MM.1S (cell line): ENCODE measurements at regions not wholly inside any gene's neighbourhood (a gene's known extent, or its start where the extent isn't known, plus 50 kb on each side); places are given as distances from the start of the nearest gene placed in this dataset.

Source experiments
- EZH2 ChIP-seq: fragments of 300-600 bp; sonication (generic); optimal IDR thresholded peaks from 2 replicates; pipeline ENCODE3; 2017; ENCODE audit warnings: low read depth, mild to moderate bottlenecking, antibody characterized with exemption, low read length, mixed read lengths
- EZH2phosphoT487 ChIP-seq: fragments of 300-600 bp; sonication (generic); IDR thresholded peaks from 2 replicates; pipeline ENCODE4 v1.6.1; 2018; ENCODE audit warnings: antibody characterized with exemption, low read length
- TF ChIP-seq, protein P1 (sequence below): fragments of 300-600 bp; sonication (generic); IDR thresholded peaks from 2 replicates; pipeline ENCODE4 v1.5.1; 2016; ENCODE audit warnings: antibody characterized with exemption, low read length, mixed read lengths

DNA sequence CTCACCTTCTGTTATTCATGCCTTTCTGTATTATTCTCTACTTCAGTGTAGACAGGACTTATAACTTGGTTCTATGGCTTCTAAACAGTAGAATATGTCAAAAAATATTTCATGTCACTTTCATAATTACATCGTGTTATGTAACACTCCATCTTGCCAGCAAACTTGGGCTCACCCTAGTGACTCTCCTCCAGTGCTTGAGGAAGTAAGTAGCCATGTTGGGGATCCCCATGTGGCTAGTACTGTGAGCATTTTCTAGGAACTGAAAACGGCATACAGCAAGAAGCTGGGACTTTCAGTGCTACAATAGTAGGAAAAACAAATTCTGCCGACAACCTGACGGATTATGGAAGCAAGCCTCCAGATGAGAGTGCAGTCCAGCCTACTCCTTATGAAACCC, 495.6 kb downstream of the SLITRK6 start:
- TF ChIP-seq EZH2 (no peak), EZH2phosphoT487 (no peak)
- TF ChIP-seq, protein P1, sequence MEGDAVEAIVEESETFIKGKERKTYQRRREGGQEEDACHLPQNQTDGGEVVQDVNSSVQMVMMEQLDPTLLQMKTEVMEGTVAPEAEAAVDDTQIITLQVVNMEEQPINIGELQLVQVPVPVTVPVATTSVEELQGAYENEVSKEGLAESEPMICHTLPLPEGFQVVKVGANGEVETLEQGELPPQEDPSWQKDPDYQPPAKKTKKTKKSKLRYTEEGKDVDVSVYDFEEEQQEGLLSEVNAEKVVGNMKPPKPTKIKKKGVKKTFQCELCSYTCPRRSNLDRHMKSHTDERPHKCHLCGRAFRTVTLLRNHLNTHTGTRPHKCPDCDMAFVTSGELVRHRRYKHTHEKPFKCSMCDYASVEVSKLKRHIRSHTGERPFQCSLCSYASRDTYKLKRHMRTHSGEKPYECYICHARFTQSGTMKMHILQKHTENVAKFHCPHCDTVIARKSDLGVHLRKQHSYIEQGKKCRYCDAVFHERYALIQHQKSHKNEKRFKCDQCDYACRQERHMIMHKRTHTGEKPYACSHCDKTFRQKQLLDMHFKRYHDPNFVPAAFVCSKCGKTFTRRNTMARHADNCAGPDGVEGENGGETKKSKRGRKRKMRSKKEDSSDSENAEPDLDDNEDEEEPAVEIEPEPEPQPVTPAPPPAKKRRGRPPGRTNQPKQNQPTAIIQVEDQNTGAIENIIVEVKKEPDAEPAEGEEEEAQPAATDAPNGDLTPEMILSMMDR, result no peak
